ENCODE measurements at regions not wholly inside any gene's neighbourhood (a gene's known extent, or its start where the extent isn't known, plus 50 kb on each side); places are given as distances from the start of the nearest gene placed in this dataset.

- TF ChIP-seq, protein P1, sequence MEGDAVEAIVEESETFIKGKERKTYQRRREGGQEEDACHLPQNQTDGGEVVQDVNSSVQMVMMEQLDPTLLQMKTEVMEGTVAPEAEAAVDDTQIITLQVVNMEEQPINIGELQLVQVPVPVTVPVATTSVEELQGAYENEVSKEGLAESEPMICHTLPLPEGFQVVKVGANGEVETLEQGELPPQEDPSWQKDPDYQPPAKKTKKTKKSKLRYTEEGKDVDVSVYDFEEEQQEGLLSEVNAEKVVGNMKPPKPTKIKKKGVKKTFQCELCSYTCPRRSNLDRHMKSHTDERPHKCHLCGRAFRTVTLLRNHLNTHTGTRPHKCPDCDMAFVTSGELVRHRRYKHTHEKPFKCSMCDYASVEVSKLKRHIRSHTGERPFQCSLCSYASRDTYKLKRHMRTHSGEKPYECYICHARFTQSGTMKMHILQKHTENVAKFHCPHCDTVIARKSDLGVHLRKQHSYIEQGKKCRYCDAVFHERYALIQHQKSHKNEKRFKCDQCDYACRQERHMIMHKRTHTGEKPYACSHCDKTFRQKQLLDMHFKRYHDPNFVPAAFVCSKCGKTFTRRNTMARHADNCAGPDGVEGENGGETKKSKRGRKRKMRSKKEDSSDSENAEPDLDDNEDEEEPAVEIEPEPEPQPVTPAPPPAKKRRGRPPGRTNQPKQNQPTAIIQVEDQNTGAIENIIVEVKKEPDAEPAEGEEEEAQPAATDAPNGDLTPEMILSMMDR (IDR thresholded peaks at IDR 0.05), result no peak
- no peak for TF ChIP-seq POLR2A (IDR thresholded peaks at IDR 0.05)
Measured at GRCh38 chr7:138226001-138226476, 149.8 kb downstream of the AKR1D1 start.
